Endodermal cell (in vitro differentiated cells): ENCODE measurements at regions not wholly inside any gene's neighbourhood (a gene's known extent, or its start where the extent isn't known, plus 50 kb on each side); places are given as distances from the start of the nearest gene placed in this dataset.

Experiments
- DNase-seq: peaks from one replicate; pipeline ENCODE4 v3.0.0-alpha.2; 2017
- H3K27ac ChIP-seq: 2 replicates; pipeline ENCODE4 v1.5.1; 2013; ENCODE audit warnings: mild to moderate bottlenecking, low read depth, low read length, moderate library complexity
- H3K27me3 ChIP-seq: 2 replicates; pipeline ENCODE4 v1.6.1; 2013; ENCODE audit warnings: mild to moderate bottlenecking, low read length, moderate library complexity; ENCODE audit not compliant: insufficient read depth, control insufficient read depth, poor library complexity, severe bottlenecking
- H3K36me3 ChIP-seq: 2 replicates; pipeline ENCODE4 v1.7.0; 2013; ENCODE audit warnings: mild to moderate bottlenecking, low read length, moderate library complexity; ENCODE audit not compliant: control insufficient read depth, insufficient read depth
- H3K4me1 ChIP-seq: one replicate; pipeline ENCODE4 v1.7.0; 2013; ENCODE audit warnings: low read length; ENCODE audit not compliant: control insufficient read depth, insufficient read depth
- H3K4me3 ChIP-seq: 2 replicates; pipeline ENCODE4 v1.5.1; 2013; ENCODE audit warnings: mild to moderate bottlenecking, low read length, moderate library complexity
- H3K9ac ChIP-seq: 2 replicates; pipeline ENCODE4 v1.6.1; 2013; ENCODE audit warnings: mild to moderate bottlenecking, low read length, moderate library complexity; ENCODE audit not compliant: poor library complexity, severe bottlenecking; ENCODE audit errors: extremely low read depth
- H3K9me3 ChIP-seq: 2 replicates; pipeline ENCODE4 v1.6.1; 2013; ENCODE audit warnings: mild to moderate bottlenecking, low read length, moderate library complexity; ENCODE audit not compliant: control insufficient read depth
- H3K27ac Mint-ChIP-seq: 2 replicates; pipeline ENCODE4 v1.8.0; 2020; ENCODE audit warnings: mixed read lengths
- H3K27me3 Mint-ChIP-seq: 2 replicates; pipeline ENCODE4 v1.8.0; 2021; ENCODE audit warnings: mild to moderate bottlenecking, mixed read lengths; ENCODE audit not compliant: insufficient read depth
- H3K36me3 Mint-ChIP-seq: 2 replicates; pipeline ENCODE4 v1.8.0; 2020; ENCODE audit warnings: low read depth, mixed read lengths
- H3K4me1 Mint-ChIP-seq: 2 replicates; pipeline ENCODE4 v1.8.0; 2020; ENCODE audit warnings: mixed read lengths
- H3K4me3 Mint-ChIP-seq: 2 replicates; pipeline ENCODE4 v1.8.0; 2020; ENCODE audit warnings: mild to moderate bottlenecking, moderate library complexity, mixed read lengths
- H3K9me3 Mint-ChIP-seq: 2 replicates; pipeline ENCODE4 v1.8.0; 2020; ENCODE audit warnings: mild to moderate bottlenecking, mixed read lengths
- WGBS, 2 experiments: methylation state at CpG; one replicate each; pipeline versions ENCODE4 v1.1.5 to v1.1.7; 2013; ENCODE audit warnings: missing lambda C conversion rate in 2 of 2, mixed read lengths in 1 of 2; ENCODE audit not compliant: insufficient coverage in 1 of 2, insufficient read length in 1 of 2; 5-methylcytosine and 5-hydroxymethylcytosine counted together
- TF ChIP-seq, protein P1 (sequence below): fragments of 200-600 bp; sonication (generic); conservative IDR thresholded peaks from 2 replicates; pipeline ENCODE4 v1.5.0; 2021; ENCODE audit warnings: antibody characterized with exemption, mild to moderate bottlenecking

- 100% methylated on average over 2 of the region's 2 CpGs; no CpG with 5 or more reads in 1 of the 2 experiments for WGBS, 2 experiments
- Mint-ChIP-seq H3K4me1 (no peaks in the 10 kb centered on the region), H3K36me3 (no peaks in the 10 kb centered on the region), H3K9me3 (no peaks in the 10 kb centered on the region), H3K4me3 (no peak overlapping the region), H3K27me3 (no peaks in the 10 kb centered on the region), H3K27ac (no peak overlapping the region)
- Histone ChIP-seq H3K9me3 (no peaks in the 10 kb centered on the region), H3K4me3 (no peak overlapping the region), H3K27me3 (no peaks in the 10 kb centered on the region), H3K4me1 (no peaks in the 10 kb centered on the region), H3K27ac (no peak overlapping the region), H3K36me3 (no peaks in the 10 kb centered on the region), H3K9ac (no peak overlapping the region)
- no peak for DNase-seq
- TF ChIP-seq, protein P1, sequence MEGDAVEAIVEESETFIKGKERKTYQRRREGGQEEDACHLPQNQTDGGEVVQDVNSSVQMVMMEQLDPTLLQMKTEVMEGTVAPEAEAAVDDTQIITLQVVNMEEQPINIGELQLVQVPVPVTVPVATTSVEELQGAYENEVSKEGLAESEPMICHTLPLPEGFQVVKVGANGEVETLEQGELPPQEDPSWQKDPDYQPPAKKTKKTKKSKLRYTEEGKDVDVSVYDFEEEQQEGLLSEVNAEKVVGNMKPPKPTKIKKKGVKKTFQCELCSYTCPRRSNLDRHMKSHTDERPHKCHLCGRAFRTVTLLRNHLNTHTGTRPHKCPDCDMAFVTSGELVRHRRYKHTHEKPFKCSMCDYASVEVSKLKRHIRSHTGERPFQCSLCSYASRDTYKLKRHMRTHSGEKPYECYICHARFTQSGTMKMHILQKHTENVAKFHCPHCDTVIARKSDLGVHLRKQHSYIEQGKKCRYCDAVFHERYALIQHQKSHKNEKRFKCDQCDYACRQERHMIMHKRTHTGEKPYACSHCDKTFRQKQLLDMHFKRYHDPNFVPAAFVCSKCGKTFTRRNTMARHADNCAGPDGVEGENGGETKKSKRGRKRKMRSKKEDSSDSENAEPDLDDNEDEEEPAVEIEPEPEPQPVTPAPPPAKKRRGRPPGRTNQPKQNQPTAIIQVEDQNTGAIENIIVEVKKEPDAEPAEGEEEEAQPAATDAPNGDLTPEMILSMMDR, result no peak
Measured at GRCh38 chr2:18422432-18423165, 137.9 kb downstream of the RDH14 start.

GRCh38 chr2:18413676-18414396 lies 146.6 kb downstream of the RDH14 start:
- Mint-ChIP-seq H3K27ac (no peak overlapping the region), H3K4me3 (no peak overlapping the region)
- no peak overlapping the region for H3K27ac ChIP-seq

GRCh38 chr2:18412980-18413675 lies 147.3 kb downstream of the RDH14 start:
- DNase-seq, result no peak
- H3K4me1 Mint-ChIP-seq, result peaks cover 10% of the 10 kb centered on the region
- H3K9ac ChIP-seq, result no peak overlapping the region
- no peaks in the 10 kb centered on the region for H3K9me3 ChIP-seq
- no peak overlapping the region for H3K27ac Mint-ChIP-seq
- no peak overlapping the region for H3K4me3 ChIP-seq
- peaks cover 3% of the 10 kb centered on the region for H3K4me1 ChIP-seq
- H3K36me3 Mint-ChIP-seq, result no peaks in the 10 kb centered on the region
- no peaks in the 10 kb centered on the region for H3K27me3 ChIP-seq
- H3K36me3 ChIP-seq, result no peaks in the 10 kb centered on the region
- no peaks in the 10 kb centered on the region for H3K9me3 Mint-ChIP-seq
- 91 to 100% methylated on average over 2 to 3 of the region's 3 CpGs for WGBS, 2 experiments
- H3K27ac ChIP-seq, result no peak overlapping the region
- no peak overlapping the region for H3K4me3 Mint-ChIP-seq
- no peaks in the 10 kb centered on the region for H3K27me3 Mint-ChIP-seq
- TF ChIP-seq, protein P1, result no peak

More at GRCh38 chr2:18413676-18414396, 146.6 kb downstream of the RDH14 start:
- Mint-ChIP-seq H3K4me1 (peaks cover 10% of the 10 kb centered on the region), H3K36me3 (no peaks in the 10 kb centered on the region), H3K9me3 (no peaks in the 10 kb centered on the region), H3K27me3 (no peaks in the 10 kb centered on the region)
- H3K36me3 ChIP-seq, result no peaks in the 10 kb centered on the region
- no peak overlapping the region for H3K9ac ChIP-seq
- no peak overlapping the region for H3K4me3 ChIP-seq
- H3K9me3 ChIP-seq, result no peaks in the 10 kb centered on the region
- 93% methylated on average over 2 of the region's 2 CpGs; no CpG with 5 or more reads in 1 of the 2 experiments for WGBS, 2 experiments
- TF ChIP-seq, protein P1, result no peak
- peaks cover 3% of the 10 kb centered on the region for H3K4me1 ChIP-seq
- DNase-seq, result no peak
- no peaks in the 10 kb centered on the region for H3K27me3 ChIP-seq
